RWPE2 (cell line): ENCODE measurements at regions not wholly inside any gene's neighbourhood (a gene's known extent, or its start where the extent isn't known, plus 50 kb on each side); places are given as distances from the start of the nearest gene placed in this dataset.

ENCODE experiments used
- ATAC-seq: fragments of 200-7000 bp; cut with Tn5 transposase; 3 replicates; pipeline ENCODE4 v1.9.1; 2021; ENCODE audit warnings: low read depth
- DNase-seq: peaks from one replicate; pipeline ENCODE4 v3.0.0-alpha.2; 2020; ENCODE audit warnings: low spot score
- H3K27ac ChIP-seq: fragments of 450-650 bp; 2 replicates; pipeline ENCODE4 v1.5.1; 2017; ENCODE audit warnings: mild to moderate bottlenecking; ENCODE audit not compliant: poor library complexity, severe bottlenecking
- H3K27me3 ChIP-seq: fragments of 250-450 bp; sonication (Bioruptor Pico); 2 replicates; pipeline ENCODE4 v1.5.1; 2021; ENCODE audit warnings: mild to moderate bottlenecking, moderate library complexity; ENCODE audit not compliant: insufficient read depth, poor library complexity, severe bottlenecking
- H3K36me3 ChIP-seq: fragments of 250-450 bp; sonication (Bioruptor Pico); 2 replicates; pipeline ENCODE4 v1.5.1; 2020; ENCODE audit warnings: low read depth, mild to moderate bottlenecking, moderate library complexity
- H3K4me1 ChIP-seq: fragments of 250-450 bp; sonication (Bioruptor Pico); 2 replicates; pipeline ENCODE4 v1.5.1; 2021; ENCODE audit warnings: mild to moderate bottlenecking, moderate library complexity; ENCODE audit not compliant: insufficient read depth, poor library complexity, severe bottlenecking
- H3K4me3 ChIP-seq: fragments of 250-450 bp; sonication (Bioruptor Pico); 2 replicates; pipeline ENCODE4 v1.5.1; 2021; ENCODE audit warnings: mild to moderate bottlenecking, moderate library complexity; ENCODE audit not compliant: severe bottlenecking
- H3K9me3 ChIP-seq: fragments of 250-450 bp; sonication (Bioruptor Pico); 2 replicates; pipeline ENCODE4 v1.5.1; 2021; ENCODE audit warnings: mild to moderate bottlenecking, moderate library complexity; ENCODE audit not compliant: severe bottlenecking
- CTCF ChIP-seq: fragments of 450-650 bp; IDR thresholded peaks from one replicate; pipeline ENCODE4 v1.5.1; 2017; ENCODE audit warnings: mild to moderate bottlenecking, moderate library complexity; ENCODE audit not compliant: poor library complexity, severe bottlenecking

GRCh38 chr10:63700631-63701156, 179.5 kb downstream of the REEP3 start:
- no peak overlapping the region for H3K4me3 ChIP-seq

DNA sequence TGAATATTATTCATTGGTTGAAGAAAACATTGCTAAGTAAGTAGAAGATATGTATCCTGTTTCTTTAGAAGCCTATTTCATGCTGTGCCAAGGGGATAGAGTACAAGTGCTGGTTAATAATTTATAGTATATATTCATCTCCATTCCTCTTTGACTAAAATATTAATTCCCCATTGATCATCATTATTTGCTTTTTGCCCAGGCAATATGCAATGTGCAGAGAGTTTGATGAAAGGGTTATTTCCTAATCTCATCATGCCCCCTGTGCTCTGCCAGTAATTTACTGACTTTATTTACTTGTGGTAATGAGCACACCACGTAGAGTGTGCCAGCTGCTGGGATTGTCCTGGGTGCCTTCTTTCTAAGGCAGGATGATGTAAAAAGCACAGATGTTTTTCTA, 180.9 kb downstream of the REEP3 start:
- Histone ChIP-seq H3K27me3 (no peaks in the 10 kb centered on the region), H3K27ac (peak overlapping the region; percentile 90), H3K4me3 (no peak overlapping the region), H3K9me3 (no peaks in the 10 kb centered on the region), H3K4me1 (peaks cover 55% of the 10 kb centered on the region), H3K36me3 (no peaks in the 10 kb centered on the region)
- DNase-seq (no peak), ATAC-seq (no peak)
- TF ChIP-seq CTCF = no peak

More at GRCh38 chr10:63700631-63701156, 179.5 kb downstream of the REEP3 start:
- no peak for TF ChIP-seq CTCF
- Histone ChIP-seq H3K9me3 (no peaks in the 10 kb centered on the region), H3K36me3 (no peaks in the 10 kb centered on the region), H3K4me1 (peaks cover 49% of the 10 kb centered on the region), H3K27me3 (no peaks in the 10 kb centered on the region), H3K27ac (peak overlapping the region; percentile 90)
- no peak for DNase-seq
- ATAC-seq = no peak

DNA sequence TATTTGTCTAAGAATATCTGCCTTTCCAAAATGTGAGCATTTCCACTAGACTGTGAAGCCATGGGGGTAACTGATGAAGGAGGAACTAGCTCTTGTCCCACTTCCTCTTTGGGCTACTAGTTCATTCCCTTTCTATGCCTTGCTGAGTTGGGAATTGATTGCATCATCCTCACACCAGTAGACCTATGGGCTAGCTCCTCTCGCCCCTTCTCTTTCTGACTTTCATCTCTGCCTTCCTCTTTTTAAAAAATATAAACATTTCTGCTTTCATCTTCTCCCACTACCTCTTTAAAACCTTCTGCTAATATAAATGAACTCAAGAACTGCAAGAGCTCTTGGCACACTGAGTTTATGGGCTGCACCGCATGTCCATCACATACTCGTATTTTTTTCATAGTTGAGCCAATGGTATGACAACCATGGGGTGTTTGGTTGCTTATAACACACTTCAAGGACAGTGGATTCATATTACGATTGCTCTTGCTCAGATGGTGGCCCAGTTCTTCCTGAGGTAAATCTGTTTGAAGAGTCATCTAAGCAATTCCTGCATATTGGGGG, 182.0 kb downstream of the REEP3 start:
- H3K4me1 ChIP-seq = peaks cover 61% of the 10 kb centered on the region
- no peak for ATAC-seq
- no peak for DNase-seq
- TF ChIP-seq CTCF = no peak
- no peaks in the 10 kb centered on the region for H3K27me3 ChIP-seq
- H3K9me3 ChIP-seq = no peaks in the 10 kb centered on the region
- no peak overlapping the region for H3K27ac ChIP-seq
- no peaks in the 10 kb centered on the region for H3K36me3 ChIP-seq
- H3K4me3 ChIP-seq = no peak overlapping the region

GRCh38 chr10:63703740-63704345, 182.6 kb downstream of the REEP3 start:
- no peaks in the 10 kb centered on the region for H3K27me3 ChIP-seq
- ATAC-seq (no peak), DNase-seq (no peak)
- TF ChIP-seq CTCF = no peak
- H3K27ac ChIP-seq = no peak overlapping the region
- no peak overlapping the region for H3K4me3 ChIP-seq
- peaks cover 61% of the 10 kb centered on the region for H3K4me1 ChIP-seq
- no peaks in the 10 kb centered on the region for H3K36me3 ChIP-seq
- no peaks in the 10 kb centered on the region for H3K9me3 ChIP-seq

DNA sequence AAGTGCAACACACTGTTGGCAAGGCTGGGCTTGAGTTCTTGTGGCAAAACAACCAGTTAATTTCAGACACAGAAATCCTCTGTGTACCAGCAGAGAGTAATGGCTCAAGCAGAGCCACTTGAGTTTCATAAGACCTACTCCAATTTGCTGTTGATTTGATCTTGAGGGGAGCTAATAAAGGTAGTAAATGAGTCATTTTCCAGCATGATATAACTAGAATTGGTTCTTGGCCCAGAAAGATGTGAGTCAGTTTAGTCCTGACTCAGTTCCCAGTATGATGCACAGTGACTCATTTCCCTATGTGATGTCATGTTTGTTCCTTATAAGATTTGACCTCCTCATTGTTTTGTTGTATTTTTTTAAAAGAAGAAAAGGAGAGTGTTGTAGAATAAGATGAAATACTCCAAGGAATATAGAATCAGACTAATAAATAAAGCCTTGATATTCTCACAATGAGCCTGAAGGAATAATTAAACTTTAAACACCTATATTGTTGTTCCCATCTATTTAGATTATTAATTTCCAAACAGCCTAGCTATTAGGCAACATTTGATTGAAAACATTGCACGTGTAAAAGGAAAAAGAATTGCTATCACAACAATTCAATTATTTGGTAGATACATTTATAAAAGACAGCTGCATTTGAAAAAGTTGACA, 186.2 kb downstream of the REEP3 start:
- Histone ChIP-seq H3K4me1 (peaks cover 42% of the 10 kb centered on the region), H3K4me3 (no peak overlapping the region), H3K27ac (peak overlapping the region; percentile 72), H3K36me3 (no peaks in the 10 kb centered on the region), H3K27me3 (no peaks in the 10 kb centered on the region), H3K9me3 (no peaks in the 10 kb centered on the region)
- TF ChIP-seq CTCF = no peak
- DNase-seq (no peak), ATAC-seq (peak; percentile 84)
